GM19455 (cell line): ENCODE measurements at regions not wholly inside any gene's neighbourhood (a gene's known extent, or its start where the extent isn't known, plus 50 kb on each side); places are given as distances from the start of the nearest gene placed in this dataset.

Source experiments
- ATAC-seq: cut with Tn5 transposase; IDR thresholded peaks from one replicate; pipeline ENCODE4 v1.9.1; 2021; ENCODE audit not compliant: unreplicated experiment

GRCh38 chr12:30874455-30875321 lies 51.9 kb upstream of the TSPAN11 start:
- no peak for ATAC-seq

GRCh38 chr12:30870491-30871265 lies 55.9 kb upstream of the TSPAN11 start:
- ATAC-seq: no peak

- no peak for ATAC-seq
These were observed 59.1 kb upstream of the TSPAN11 start for GRCh38 chr12:30867415-30867814.

GRCh38 chr12:30866256-30866655 lies 60.3 kb upstream of the TSPAN11 start:
- ATAC-seq: no peak

- ATAC-seq: no peak
These were observed 62.7 kb upstream of the TSPAN11 start for GRCh38 chr12:30863839-30864238.

GRCh38 chr12:30862486-30862885 lies 64.1 kb upstream of the TSPAN11 start:
- no peak for ATAC-seq

- no peak for ATAC-seq
These were observed 67.3 kb upstream of the TSPAN11 start for GRCh38 chr12:30859226-30859625.

- no peak for ATAC-seq
These were observed 68.1 kb upstream of the TSPAN11 start for GRCh38 chr12:30858471-30858870.

GRCh38 chr12:30853561-30854133 lies 72.9 kb upstream of the TSPAN11 start:
- ATAC-seq: no peak

- no peak for ATAC-seq
These were observed 75.9 kb upstream of the TSPAN11 start for GRCh38 chr12:30850684-30851083.

- ATAC-seq: no peak
These were observed 79.3 kb upstream of the TSPAN11 start for GRCh38 chr12:30847259-30847658.

- ATAC-seq: no peak
These were observed 79.8 kb upstream of the TSPAN11 start for GRCh38 chr12:30846776-30847175.

GRCh38 chr12:30845676-30846075 lies 80.9 kb upstream of the TSPAN11 start:
- no peak for ATAC-seq

- ATAC-seq: no peak
These were observed 83.3 kb upstream of the TSPAN11 start for GRCh38 chr12:30843211-30843610.

GRCh38 chr12:30840715-30841114 lies 85.8 kb upstream of the TSPAN11 start:
- no peak for ATAC-seq

GRCh38 chr12:30839643-30840220 lies 85.0 kb upstream of the CAPRIN2 start:
- no peak for ATAC-seq

- no peak for ATAC-seq
These were observed 82.8 kb upstream of the CAPRIN2 start for GRCh38 chr12:30837595-30837994.

GRCh38 chr12:30836656-30837445 lies 82.1 kb upstream of the CAPRIN2 start:
- ATAC-seq: no peak

- ATAC-seq: no peak
These were observed 80.5 kb upstream of the CAPRIN2 start for GRCh38 chr12:30835216-30835615.

- ATAC-seq: no peak
These were observed 76.0 kb upstream of the CAPRIN2 start for GRCh38 chr12:30830751-30831150.

- no peak for ATAC-seq
These were observed 75.1 kb upstream of the CAPRIN2 start for GRCh38 chr12:30829876-30830275.
